ENCODE measurements at regions not wholly inside any gene's neighbourhood (a gene's known extent, or its start where the extent isn't known, plus 50 kb on each side); places are given as distances from the start of the nearest gene placed in this dataset.
A peak's percentile ranks its signal among the peaks of the same experiment; 100 is the strongest.

GRCh38 chr7:25482631-25483030 is 254.3 kb upstream of the NPVF start:
- no peak for TF ChIP-seq CTCF (IDR thresholded peaks at IDR 0.05)
- intact Hi-C loops (cut with DNase I), result no loop called here
- Histone ChIP-seq H3K4me3 (no peak overlapping the region), H3K36me3 (no peaks in the 10 kb centered on the region), H3K4me1 (no peaks in the 10 kb centered on the region), H3K9me3 (no peaks in the 10 kb centered on the region), H3K27me3 (no peaks in the 10 kb centered on the region), H3K27ac (no peak overlapping the region)
- ATAC-seq (peak; percentile 72), DNase-seq (peak in 1 of 4 donors; percentile 60)

GRCh38 chr7:25485026-25485425 is 256.7 kb upstream of the NPVF start:
- Histone ChIP-seq H3K27ac (no peak overlapping the region), H3K36me3 (no peaks in the 10 kb centered on the region), H3K4me1 (no peaks in the 10 kb centered on the region), H3K4me3 (no peak overlapping the region), H3K27me3 (no peaks in the 10 kb centered on the region), H3K9me3 (no peaks in the 10 kb centered on the region)
- TF ChIP-seq CTCF (IDR thresholded peaks at IDR 0.05), result no peak
- DNase-seq (peak in 2 of 4 donors; percentile 36 to 37), ATAC-seq (no peak)
- intact Hi-C loops (cut with DNase I), result no loop called here

GRCh38 chr7:25486656-25487055 is 258.4 kb upstream of the NPVF start:
- Histone ChIP-seq H3K4me1 (no peaks in the 10 kb centered on the region), H3K27ac (no peak overlapping the region), H3K27me3 (no peaks in the 10 kb centered on the region), H3K36me3 (no peaks in the 10 kb centered on the region), H3K9me3 (no peaks in the 10 kb centered on the region), H3K4me3 (no peak overlapping the region)
- intact Hi-C loops (cut with DNase I), result no loop called here
- DNase-seq, result no peak
- ATAC-seq, result no peak
- TF ChIP-seq CTCF (IDR thresholded peaks at IDR 0.05), result no peak

GRCh38 chr7:25493805-25494366 is 265.6 kb upstream of the NPVF start:
- ATAC-seq, result no peak
- Histone ChIP-seq H3K27ac (no peak overlapping the region), H3K9me3 (no peaks in the 10 kb centered on the region), H3K27me3 (no peaks in the 10 kb centered on the region), H3K36me3 (no peaks in the 10 kb centered on the region), H3K4me1 (peaks cover 0 to 18% of the 10 kb centered on the region in 2 donors), H3K4me3 (no peak overlapping the region)
- intact Hi-C loops (cut with DNase I), result no loop called here
- no peak for TF ChIP-seq CTCF (IDR thresholded peaks at IDR 0.05)
- DNase-seq, result no peak

GRCh38 chr7:25494896-25495295 is 266.6 kb upstream of the NPVF start:
- no peak for ATAC-seq
- no peaks in the 10 kb centered on the region for H3K27me3 ChIP-seq
- intact Hi-C loops (cut with DNase I), result no loop called here

More at GRCh38 chr7:25494896-25495295, 266.6 kb upstream of the NPVF start:
- no peak overlapping the region for H3K27ac ChIP-seq
- no peaks in the 10 kb centered on the region for H3K36me3 ChIP-seq
- H3K9me3 ChIP-seq, result no peaks in the 10 kb centered on the region
- no peak for DNase-seq
- no peak for TF ChIP-seq CTCF (IDR thresholded peaks at IDR 0.05)
- peaks cover 0 to 18% of the 10 kb centered on the region in 2 donors for H3K4me1 ChIP-seq
- no peak overlapping the region for H3K4me3 ChIP-seq

Data from left lung (tissue), 4 donors.